PC-3 (cell line): ENCODE measurements at regions not wholly inside any gene's neighbourhood (a gene's known extent, or its start where the extent isn't known, plus 50 kb on each side); places are given as distances from the start of the nearest gene placed in this dataset.

Experiments used
- EZH2 ChIP-seq: fragments of 300-600 bp; sonication (generic); IDR thresholded peaks from one replicate; pipeline ENCODE4 v1.6.1; 2017; ENCODE audit warnings: antibody characterized with exemption, mild to moderate bottlenecking, low read length; ENCODE audit not compliant: unreplicated experiment
- EZH2phosphoT487 ChIP-seq: fragments of 300-600 bp; sonication (generic); IDR thresholded peaks from 2 replicates; pipeline ENCODE4 v1.6.1; 2018; ENCODE audit warnings: mild to moderate bottlenecking, antibody characterized with exemption, low read length, borderline replicate concordance
- TF ChIP-seq, protein P1 (sequence below): fragments of 300-600 bp; sonication (generic); conservative IDR thresholded peaks from 2 replicates; pipeline ENCODE4 v1.5.1; 2017; ENCODE audit warnings: antibody characterized with exemption, low read depth, mild to moderate bottlenecking, low read length

DNA sequence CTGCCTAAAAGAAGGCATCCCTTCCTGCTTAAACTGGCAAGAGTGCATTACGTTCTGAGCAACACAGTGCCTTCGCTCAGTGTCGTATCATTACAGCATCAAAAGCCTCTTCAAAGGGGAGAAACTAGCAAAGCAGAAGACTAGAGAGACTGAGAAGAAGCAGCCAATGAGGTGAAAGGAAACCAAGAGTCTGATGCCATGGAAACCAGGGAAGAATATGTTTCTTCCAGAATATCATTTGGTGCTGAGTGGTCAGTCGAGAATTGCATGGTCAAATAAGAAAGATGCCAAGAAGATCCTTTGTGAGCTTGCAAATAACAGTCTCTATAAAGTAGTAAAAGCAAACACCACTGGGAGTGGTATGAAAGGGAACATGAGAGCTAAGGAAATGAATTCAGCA, 312.1 kb upstream of the CHST9 start:
- TF ChIP-seq, protein P1, sequence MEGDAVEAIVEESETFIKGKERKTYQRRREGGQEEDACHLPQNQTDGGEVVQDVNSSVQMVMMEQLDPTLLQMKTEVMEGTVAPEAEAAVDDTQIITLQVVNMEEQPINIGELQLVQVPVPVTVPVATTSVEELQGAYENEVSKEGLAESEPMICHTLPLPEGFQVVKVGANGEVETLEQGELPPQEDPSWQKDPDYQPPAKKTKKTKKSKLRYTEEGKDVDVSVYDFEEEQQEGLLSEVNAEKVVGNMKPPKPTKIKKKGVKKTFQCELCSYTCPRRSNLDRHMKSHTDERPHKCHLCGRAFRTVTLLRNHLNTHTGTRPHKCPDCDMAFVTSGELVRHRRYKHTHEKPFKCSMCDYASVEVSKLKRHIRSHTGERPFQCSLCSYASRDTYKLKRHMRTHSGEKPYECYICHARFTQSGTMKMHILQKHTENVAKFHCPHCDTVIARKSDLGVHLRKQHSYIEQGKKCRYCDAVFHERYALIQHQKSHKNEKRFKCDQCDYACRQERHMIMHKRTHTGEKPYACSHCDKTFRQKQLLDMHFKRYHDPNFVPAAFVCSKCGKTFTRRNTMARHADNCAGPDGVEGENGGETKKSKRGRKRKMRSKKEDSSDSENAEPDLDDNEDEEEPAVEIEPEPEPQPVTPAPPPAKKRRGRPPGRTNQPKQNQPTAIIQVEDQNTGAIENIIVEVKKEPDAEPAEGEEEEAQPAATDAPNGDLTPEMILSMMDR = no peak
- no peak for TF ChIP-seq EZH2
- no peak for TF ChIP-seq EZH2phosphoT487
